ENCODE measurements at regions not wholly inside any gene's neighbourhood (a gene's known extent, or its start where the extent isn't known, plus 50 kb on each side); places are given as distances from the start of the nearest gene placed in this dataset.

GRCh38 chr5:53169933-53170332, 60.4 kb upstream of the MOCS2 start:
- TF ChIP-seq POLR2AphosphoS5 (IDR thresholded peaks at IDR 0.05; ENCODE audit: low read depth, low read length) (no peak), POLR2A (IDR thresholded peaks at IDR 0.05; ENCODE audit: low read depth, low read length) (no peak), SPI1 (IDR thresholded peaks at IDR 0.05; ENCODE audit: low read depth, low read length) (0 out of 2 replicates have a peak, but pooled peaks have one; percentile 13), PAX5 (IDR thresholded peaks at IDR 0.05; ENCODE audit: insufficient read depth, low read length, severe bottlenecking) (no peak), TAF1 (IDR thresholded peaks at IDR 0.05; ENCODE audit: low read depth, low read length) (no peak), POU2F2 (IDR thresholded peaks at IDR 0.05; ENCODE audit: low read depth, low read length) (no peak)

Measured in GM12891 (cell line).